T-cell (primary cell): ENCODE measurements at regions not wholly inside any gene's neighbourhood (a gene's known extent, or its start where the extent isn't known, plus 50 kb on each side); places are given as distances from the start of the nearest gene placed in this dataset.

ENCODE experiments used
- ATAC-seq, 4 experiments: fragments of 200-7000 bp in 3 of 4; fragments of 150-1000 bp in 1 of 4; cut with Tn5 transposase; replicated peaks in 1 of 4; 1 replicate in 3 of 4; 2 replicates in 1 of 4; pipeline ENCODE4 v1.10.0; 2021; ENCODE audit warnings: moderate library complexity in 3 of 4, mild to moderate bottlenecking in 2 of 4, moderate number of reproducible peaks in 1 of 4
- CTCF ChIA-PET, 2 donors: fragments of 300-600 bp; sonication (Branson Sonifier 250); formaldehyde crosslinking; loops; one replicate each; lab custom pipeline; 2022; ENCODE audit warnings: antibody characterized with exemption in 2 of 2; lab: Charles Lee
- POLR2A ChIA-PET, 2 donors: fragments of 300-600 bp; sonication (Branson Sonifier 250); formaldehyde crosslinking; loops; one replicate each; lab custom pipeline; 2022; ENCODE audit warnings: antibody characterized with exemption in 2 of 2; lab: Charles Lee
- DNase-seq, 35 experiments: peaks; one replicate each; pipeline versions ENCODE4 v3.0.0 to v3.0.0-alpha.2; 2013 to 2023
- H3K27ac ChIP-seq: one replicate; pipeline ENCODE4 v1.5.1; 2013; ENCODE audit warnings: low read length
- H3K27me3 ChIP-seq, 2 experiments: replicated peaks in 1 of 2; 1 replicate in 1 of 2; 2 replicates in 1 of 2; pipeline versions ENCODE4 v1.6.1 to v1.7.0; 2013; ENCODE audit warnings: low read length in 1 of 2, mixed read lengths in 1 of 2; ENCODE audit not compliant: control insufficient read depth in 2 of 2, insufficient read depth in 2 of 2; ENCODE audit errors: extremely low read depth in 1 of 2
- H3K36me3 ChIP-seq, 2 donors: 1 replicate in 1 of 2; 2 replicates in 1 of 2; pipeline versions ENCODE4 v1.6.1 to v1.7.0; 2013; ENCODE audit warnings: low read length in 1 of 2; ENCODE audit not compliant: control insufficient read depth in 2 of 2, insufficient read depth in 1 of 2; ENCODE audit errors: extremely low read depth in 1 of 2
- H3K4me1 ChIP-seq, 2 experiments: 1 replicate in 1 of 2; 2 replicates in 1 of 2; pipeline versions ENCODE4 v1.6.1 to v1.7.0; 2013; ENCODE audit warnings: low read length in 2 of 2, mixed read lengths in 1 of 2; ENCODE audit not compliant: insufficient read depth in 2 of 2, control insufficient read depth in 1 of 2; ENCODE audit errors: extremely low read depth in 1 of 2
- H3K4me3 ChIP-seq, 2 donors: 1 replicate in 1 of 2; 2 replicates in 1 of 2; pipeline versions ENCODE4 v1.5.1 to v1.7.0; 2013; ENCODE audit warnings: mild to moderate bottlenecking in 2 of 2, low read length in 1 of 2, moderate library complexity in 1 of 2; ENCODE audit not compliant: control insufficient read depth in 1 of 2; ENCODE audit errors: extremely low read depth in 1 of 2
- H3K9me3 ChIP-seq: 2 replicates; pipeline ENCODE4 v1.7.0; 2013
- H3K27ac Mint-ChIP-seq, 2 donors: one replicate each; pipeline ENCODE4 v1.8.0; 2020 to 2021; ENCODE audit warnings: mild to moderate bottlenecking in 2 of 2, mixed read lengths in 2 of 2
- H3K27me3 Mint-ChIP-seq, 2 donors: one replicate each; pipeline ENCODE4 v1.8.0; 2021 to 2022; ENCODE audit warnings: mixed read lengths in 2 of 2
- H3K36me3 Mint-ChIP-seq: one replicate; pipeline ENCODE4 v1.8.0; 2021; ENCODE audit warnings: mixed read lengths
- H3K4me1 Mint-ChIP-seq, 3 donors: one replicate each; pipeline ENCODE4 v1.8.0; 2020 to 2022; ENCODE audit warnings: mixed read lengths in 3 of 3, mild to moderate bottlenecking in 1 of 3
- H3K4me3 Mint-ChIP-seq, 3 donors: one replicate each; pipeline ENCODE4 v1.8.0; 2020 to 2022; ENCODE audit warnings: mild to moderate bottlenecking in 3 of 3, mixed read lengths in 3 of 3, moderate library complexity in 3 of 3
- H3K9me3 Mint-ChIP-seq, 3 donors: one replicate each; pipeline ENCODE4 v1.8.0; 2020 to 2022; ENCODE audit warnings: mixed read lengths in 3 of 3
- WGBS: methylation state at CpG from one replicate; pipeline ENCODE4 v1.1.5; 2013; ENCODE audit warnings: missing lambda C conversion rate; ENCODE audit not compliant: insufficient coverage; 5-methylcytosine and 5-hydroxymethylcytosine counted together

GRCh38 chr6:14061643-14062042 lies 55.9 kb upstream of the CD83 start:
- no peaks in the 10 kb centered on the region for H3K36me3 ChIP-seq
- peaks cover 26 to 37% of the 10 kb centered on the region in 2 donors for H3K27me3 Mint-ChIP-seq
- no peak for DNase-seq
- H3K27ac ChIP-seq, result no peak overlapping the region
- no peaks in the 10 kb centered on the region for H3K4me1 ChIP-seq
- no peaks in the 10 kb centered on the region for H3K9me3 ChIP-seq
- H3K4me3 ChIP-seq, result no peak overlapping the region
- ATAC-seq, result no peak
- peaks cover 7% of the 10 kb centered on the region for H3K36me3 Mint-ChIP-seq
- peaks cover 0 to under 1% (median 0%) of the 10 kb centered on the region in 3 donors for H3K4me1 Mint-ChIP-seq
- no peak overlapping the region for H3K4me3 Mint-ChIP-seq
- peaks cover 0 to 13% of the 10 kb centered on the region in 2 experiments for H3K27me3 ChIP-seq
- H3K9me3 Mint-ChIP-seq, result peaks cover 0 to 8% (median 8%) of the 10 kb centered on the region in 3 donors
- WGBS, result no CpG with 5 or more reads among the region's 4 CpGs
- ChIA-PET POLR2A (no interaction called here), CTCF (no interaction called here)
- H3K27ac Mint-ChIP-seq, result no peak overlapping the region

DNA sequence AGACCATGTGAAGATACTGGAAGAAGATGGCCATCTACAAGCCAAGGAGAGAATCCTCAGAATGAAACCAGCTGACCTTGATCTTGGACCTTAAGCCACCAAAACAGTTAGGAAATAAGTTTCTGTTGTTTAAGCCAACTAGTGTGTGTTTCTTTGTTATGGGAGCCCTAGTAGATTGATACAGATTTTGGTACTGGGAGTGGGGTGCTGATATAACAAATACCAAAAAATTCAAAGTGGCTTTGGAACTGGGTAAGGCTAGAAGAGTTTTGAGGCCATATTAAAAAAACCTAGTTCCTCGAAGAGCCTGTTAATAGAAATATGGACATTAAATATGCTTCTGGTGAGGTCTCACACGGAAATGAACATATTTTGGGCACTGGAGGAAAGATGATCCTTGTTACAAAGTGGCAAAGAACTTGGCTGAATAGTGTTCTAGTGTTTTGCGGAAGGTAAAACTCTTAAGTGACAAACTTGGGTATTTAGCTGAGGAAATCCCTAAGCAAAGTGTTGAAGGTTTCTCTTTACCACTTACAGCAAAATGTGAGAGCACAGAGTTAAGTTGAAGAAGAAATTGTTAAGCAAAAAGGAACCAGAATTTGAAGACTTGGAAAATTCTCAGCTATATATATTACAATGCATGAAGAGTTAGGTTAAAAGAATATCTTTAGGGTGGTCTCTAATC lies 55.1 kb upstream of the CD83 start:
- Histone ChIP-seq H3K27ac (no peak overlapping the region), H3K4me1 (no peaks in the 10 kb centered on the region), H3K9me3 (no peaks in the 10 kb centered on the region), H3K36me3 (no peaks in the 10 kb centered on the region), H3K4me3 (no peak overlapping the region), H3K27me3 (peaks cover 0 to 15% of the 10 kb centered on the region in 2 experiments)
- no peak overlapping the region for H3K27ac Mint-ChIP-seq
- H3K4me3 Mint-ChIP-seq, result no peak overlapping the region
- WGBS, result 70% methylated on average over 1 of the region's 3 CpGs
- H3K4me1 Mint-ChIP-seq, result peaks cover 2 to 5% (median 5%) of the 10 kb centered on the region in 3 donors
- ATAC-seq, result no peak
- DNase-seq, result no peak
- peaks cover 30 to 33% of the 10 kb centered on the region in 2 donors for H3K27me3 Mint-ChIP-seq
- H3K36me3 Mint-ChIP-seq, result peaks cover 7% of the 10 kb centered on the region
- POLR2A ChIA-PET, result no interaction called here
- H3K9me3 Mint-ChIP-seq, result peaks cover 0 to 8% (median 8%) of the 10 kb centered on the region in 3 donors
- CTCF ChIA-PET, result no interaction called here

- Mint-ChIP-seq H3K27me3 (peaks cover 25% of the 10 kb centered on the region in 2 donors), H3K36me3 (peaks cover 7% of the 10 kb centered on the region), H3K4me3 (no peak overlapping the region), H3K9me3 (peaks cover 0 to 8% (median 8%) of the 10 kb centered on the region in 3 donors), H3K4me1 (peaks cover 2 to 5% (median 5%) of the 10 kb centered on the region in 3 donors), H3K27ac (no peak overlapping the region)
- H3K4me1 ChIP-seq, result no peaks in the 10 kb centered on the region
- no peaks in the 10 kb centered on the region for H3K36me3 ChIP-seq
- no peaks in the 10 kb centered on the region for H3K9me3 ChIP-seq
- ChIA-PET POLR2A (no interaction called here), CTCF (interaction anchor here in 1 of 2 donors (0.5 to 0.6 kb wide), 2 partner anchors 58 to 727 kb away, joined by 3 to 7 read pairs; no protein-coding TSS in a partner anchor)
- ATAC-seq (no peak), DNase-seq (no peak)
- H3K27me3 ChIP-seq, result peaks cover 0 to 10% of the 10 kb centered on the region in 2 experiments
- no peak overlapping the region for H3K27ac ChIP-seq
- WGBS, result no CpG with 5 or more reads among the region's 3 CpGs
- no peak overlapping the region for H3K4me3 ChIP-seq
These were observed 53.8 kb upstream of the CD83 start for GRCh38 chr6:14063756-14064155.

GRCh38 chr6:14065350-14065749 lies 52.2 kb upstream of the CD83 start:
- DNase-seq, result no peak
- H3K27ac ChIP-seq, result no peak overlapping the region
- H3K4me3 ChIP-seq, result no peak overlapping the region
- no peaks in the 10 kb centered on the region for H3K9me3 ChIP-seq
- H3K9me3 Mint-ChIP-seq, result peaks cover 0 to 8% (median 8%) of the 10 kb centered on the region in 3 donors
- ATAC-seq, result no peak
- no CpG with 5 or more reads among the region's 1 CpG for WGBS
- H3K4me1 ChIP-seq, result no peaks in the 10 kb centered on the region
- peaks cover 7% of the 10 kb centered on the region for H3K36me3 Mint-ChIP-seq
- H3K27me3 ChIP-seq, result peaks cover 0 to 4% of the 10 kb centered on the region in 2 experiments
- peaks cover 14 to 18% of the 10 kb centered on the region in 2 donors for H3K27me3 Mint-ChIP-seq
- CTCF ChIA-PET, result interaction anchor here (0.6 to 1.2 kb wide), 7 partner anchors 10 to 1595 kb away, joined by 3 to 5 read pairs (median 3); no protein-coding TSS in a partner anchor
- H3K4me1 Mint-ChIP-seq, result peaks cover 2 to 5% (median 5%) of the 10 kb centered on the region in 3 donors
- POLR2A ChIA-PET, result no interaction called here
- no peak overlapping the region for H3K27ac Mint-ChIP-seq
- no peaks in the 10 kb centered on the region for H3K36me3 ChIP-seq
- H3K4me3 Mint-ChIP-seq, result no peak overlapping the region

DNA sequence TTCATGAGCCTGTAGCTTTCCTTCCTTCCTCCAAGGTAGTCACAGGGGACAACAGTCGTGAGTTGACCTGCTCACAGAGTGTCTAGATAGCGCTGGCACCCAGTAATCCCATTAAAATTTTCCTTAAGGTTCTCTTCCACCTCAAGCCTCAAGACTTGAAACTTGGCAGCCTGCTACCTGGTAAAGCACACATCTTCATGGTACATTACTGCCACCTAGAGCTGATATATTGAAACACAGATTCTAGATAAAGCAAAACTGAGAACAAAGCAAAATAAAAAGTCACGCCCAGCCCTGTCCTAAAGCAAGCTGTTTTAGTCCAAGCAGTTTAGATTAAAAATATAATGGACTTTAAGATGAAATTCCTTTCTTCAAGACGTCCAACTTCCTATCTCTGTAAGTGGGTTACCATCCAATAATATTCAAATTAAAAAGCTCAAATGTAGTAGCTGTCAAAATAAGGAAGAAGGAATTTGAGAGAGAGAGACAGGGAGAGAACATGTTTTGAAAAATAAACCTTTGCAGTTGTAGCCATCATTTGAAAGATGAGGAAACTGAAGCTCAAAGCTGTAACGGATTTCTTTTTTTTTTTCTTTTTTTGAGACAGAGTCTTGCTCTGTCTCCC lies 50.7 kb upstream of the CD83 start:
- 12% methylated on average over 3 of the region's 5 CpGs for WGBS
- peaks cover 0 to 4% of the 10 kb centered on the region in 2 experiments for H3K27me3 ChIP-seq
- H3K36me3 ChIP-seq, result no peaks in the 10 kb centered on the region
- Mint-ChIP-seq H3K27me3 (peaks cover 10 to 11% of the 10 kb centered on the region in 2 donors), H3K4me3 (no peak overlapping the region), H3K4me1 (peaks cover 2 to 5% (median 5%) of the 10 kb centered on the region in 3 donors), H3K9me3 (peaks cover 0 to 8% (median 8%) of the 10 kb centered on the region in 3 donors), H3K36me3 (peaks cover 7% of the 10 kb centered on the region), H3K27ac (peak overlapping the region in 1 of 2 donors; percentile 1)
- ChIA-PET CTCF (interaction anchor here (0.6 to 1.7 kb wide), 38 partner anchors 9 to 1523 kb away, joined by 3 to 18 read pairs (median 4); partner anchors contain the start of genes CD83 (in 1 of the 2), RNF182 (in 1 of the 2) and SIRT5 (in 1 of the 2)), POLR2A (interaction anchor here (0.5 to 0.7 kb wide), 5 partner anchors 51 to 1309 kb away, joined by 3 to 9 read pairs (median 3); partner anchors contain the start of gene CD83 (in 1 of the 2))
- no peaks in the 10 kb centered on the region for H3K4me1 ChIP-seq
- H3K4me3 ChIP-seq, result no peak overlapping the region
- peak in 6 of 35 experiments; percentile 3 to 75 (median 12) for DNase-seq
- no peaks in the 10 kb centered on the region for H3K9me3 ChIP-seq
- ATAC-seq, result peak; percentile 73 to 82 (median 74)
- no peak overlapping the region for H3K27ac ChIP-seq

- DNase-seq (no peak), ATAC-seq (no peak)
- H3K4me1 ChIP-seq, result no peaks in the 10 kb centered on the region
- H3K9me3 Mint-ChIP-seq, result peaks cover 0 to 1% (median under 1%) of the 10 kb centered on the region in 3 donors
- no peak overlapping the region for H3K27ac ChIP-seq
- POLR2A ChIA-PET, result no interaction called here
- H3K9me3 ChIP-seq, result no peaks in the 10 kb centered on the region
- H3K4me3 Mint-ChIP-seq, result no peak overlapping the region
- H3K27ac Mint-ChIP-seq, result no peak overlapping the region
- H3K4me3 ChIP-seq, result no peak overlapping the region
- CTCF ChIA-PET, result interaction anchor here (0.8 to 1.7 kb wide), 20 partner anchors 8 to 1277 kb away, joined by 3 to 18 read pairs (median 4); partner anchors contain the start of genes CD83 (in 1 of the 2) and SIRT5 (in 1 of the 2)
- no CpG with 5 or more reads among the region's 3 CpGs for WGBS
- peaks cover under 1% of the 10 kb centered on the region for H3K36me3 Mint-ChIP-seq
- peaks cover 0 to 4% of the 10 kb centered on the region in 2 experiments for H3K27me3 ChIP-seq
- no peaks in the 10 kb centered on the region for H3K36me3 ChIP-seq
- H3K27me3 Mint-ChIP-seq, result peaks cover 6 to 8% of the 10 kb centered on the region in 2 donors
- H3K4me1 Mint-ChIP-seq, result peaks cover 4 to 5% (median 5%) of the 10 kb centered on the region in 3 donors
These were observed 49.9 kb upstream of the CD83 start for GRCh38 chr6:14067656-14068055.
